Occipital lobe (tissue), 1 donor: ENCODE measurements at regions not wholly inside any gene's neighbourhood (a gene's known extent, or its start where the extent isn't known, plus 50 kb on each side); places are given as distances from the start of the nearest gene placed in this dataset.

Source experiments
- DNase-seq: peaks from one replicate; lab custom pipeline; 2025; lab: John Stamatoyannopoulos, UW

DNA sequence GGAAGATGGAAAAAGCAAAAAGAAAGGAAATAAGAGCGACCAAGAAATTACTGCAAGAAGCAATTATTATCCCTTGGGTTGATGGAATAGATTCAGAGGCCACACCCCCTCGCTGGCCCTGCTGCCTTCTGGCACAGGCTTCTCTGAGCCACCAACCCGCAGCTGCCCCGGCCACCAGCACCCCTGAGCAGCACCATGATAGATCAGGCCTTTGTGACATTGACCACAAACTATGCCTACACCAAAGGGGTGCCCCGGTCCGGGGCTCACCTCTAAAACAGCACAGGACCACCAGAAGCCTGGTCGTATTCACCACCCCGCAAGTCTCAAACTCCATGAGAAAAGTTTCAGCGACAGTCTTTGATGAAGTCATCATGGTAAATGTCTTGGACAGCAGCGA is 1059.3 kb downstream of the SLITRK1 start:
- no peak for DNase-seq

DNA sequence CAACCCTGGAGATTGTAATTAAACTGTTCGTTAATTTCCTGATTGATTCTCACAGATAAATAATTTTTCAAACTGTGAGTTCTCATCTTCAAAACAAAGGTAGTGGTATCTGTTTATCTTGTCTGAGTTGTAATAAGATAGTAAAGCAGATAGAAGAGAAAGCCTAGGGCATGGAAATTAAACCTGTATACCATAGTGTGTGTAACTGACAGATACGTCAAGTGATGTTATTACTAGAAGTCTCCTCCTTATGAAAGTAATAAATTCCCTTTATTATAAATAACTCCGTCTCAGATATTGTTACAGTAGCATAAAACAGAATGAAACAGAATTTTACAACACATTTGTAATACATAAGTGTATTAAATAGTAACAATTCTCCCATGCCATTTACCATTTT is 1065.1 kb downstream of the SLITRK1 start:
- DNase-seq, result no peak

- DNase-seq, result no peak
These were observed 1066.5 kb downstream of the SLITRK1 start for GRCh38 chr13:82815791-82816190.

GRCh38 chr13:82803341-82803740 is 1078.9 kb downstream of the SLITRK1 start:
- DNase-seq, result no peak

GRCh38 chr13:82802528-82802927 is 1079.7 kb downstream of the SLITRK1 start:
- no peak for DNase-seq

DNA sequence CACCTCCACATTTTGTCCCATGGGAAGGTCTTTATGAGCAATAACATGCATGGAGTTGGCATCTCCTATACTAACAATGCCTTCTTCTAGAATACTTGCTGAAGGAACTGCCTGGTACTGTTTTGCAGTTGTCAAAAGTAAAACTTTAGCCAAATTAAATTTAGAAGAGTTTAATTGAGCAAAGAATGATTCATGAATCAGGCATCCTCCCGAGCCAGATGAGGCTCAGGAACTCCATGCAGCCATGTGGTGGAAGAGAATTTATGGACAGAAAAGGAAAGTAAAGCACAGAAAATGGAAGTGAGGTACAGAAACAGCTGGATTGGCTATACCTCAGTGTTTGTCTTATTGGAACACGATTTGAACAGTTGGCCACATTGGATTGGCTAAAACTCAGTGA is 1081.9 kb downstream of the SLITRK1 start:
- no peak for DNase-seq

DNA sequence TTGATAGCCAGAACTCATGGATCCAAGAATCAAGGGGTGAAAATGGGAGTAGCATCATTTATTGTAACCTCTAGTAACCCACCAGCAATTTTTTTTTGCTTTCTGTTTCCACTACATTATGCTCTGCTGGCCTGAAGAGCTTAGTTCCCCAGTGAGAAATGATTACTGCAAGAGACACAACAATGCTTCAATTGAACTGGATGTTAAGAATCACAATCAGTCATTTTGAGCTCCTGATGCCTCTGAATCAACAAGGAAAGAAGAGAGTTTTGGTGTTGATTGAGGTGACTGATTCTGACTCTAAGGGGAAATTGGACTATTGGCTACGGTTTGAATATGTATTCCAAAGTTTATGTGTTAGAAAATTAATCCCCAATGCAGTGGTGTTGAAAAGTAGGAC is 1084.4 kb downstream of the SLITRK1 start:
- no peak for DNase-seq

- no peak for DNase-seq
These were observed 1091.2 kb downstream of the SLITRK1 start for GRCh38 chr13:82791035-82791434.

DNA sequence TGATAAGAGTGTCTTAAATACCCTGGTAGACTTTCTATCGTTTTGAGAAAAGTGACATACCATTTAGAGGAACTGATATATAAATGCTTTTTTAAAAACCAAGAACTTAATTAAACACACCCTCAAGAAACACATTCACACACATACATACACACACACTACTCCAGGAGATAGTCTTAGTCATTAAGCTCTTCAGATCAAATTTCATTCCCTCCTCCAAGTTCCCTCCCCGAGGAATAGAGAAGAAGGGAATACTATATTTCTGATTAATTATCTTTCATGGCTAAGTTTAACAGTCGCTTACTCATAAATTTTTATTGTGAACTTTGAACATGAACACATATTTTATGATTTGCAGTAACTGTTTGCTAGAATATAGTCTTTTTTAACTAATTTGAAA is 1109.5 kb downstream of the SLITRK1 start:
- DNase-seq, result no peak

DNA sequence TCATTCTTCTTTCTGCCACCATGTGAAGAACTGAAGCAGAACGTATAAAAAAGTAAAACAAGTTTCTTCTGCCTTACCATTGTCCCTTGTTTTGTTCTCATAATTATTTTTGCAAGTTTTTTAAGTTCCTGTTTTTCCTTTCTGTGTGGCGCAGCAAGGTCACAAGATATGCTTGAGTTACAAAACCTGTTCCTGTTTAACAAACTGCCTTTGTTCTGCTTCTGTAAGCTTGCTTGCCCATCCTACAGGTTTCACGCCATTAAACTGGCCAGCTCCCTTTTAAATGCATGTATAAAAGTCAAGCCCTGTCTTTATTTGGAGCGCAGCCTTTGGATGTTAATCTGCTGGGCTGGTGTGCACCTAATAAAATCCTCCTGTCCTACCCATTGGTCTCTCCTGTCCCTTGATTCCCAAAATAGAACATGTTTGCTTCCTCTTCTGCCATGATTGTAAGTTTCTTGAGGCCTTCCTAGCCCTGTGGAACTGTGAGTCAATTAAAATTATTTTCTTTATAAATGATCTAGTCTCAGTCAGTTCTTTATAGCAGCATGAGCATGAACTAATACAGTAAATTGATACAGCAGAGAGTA is 1115.4 kb downstream of the SLITRK1 start:
- no peak for DNase-seq

- DNase-seq, result no peak
These were observed 1124.2 kb downstream of the SLITRK1 start for GRCh38 chr13:82758044-82758443.

- DNase-seq, result no peak
These were observed 1131.1 kb downstream of the SLITRK1 start for GRCh38 chr13:82751206-82751605.

- DNase-seq, result no peak
These were observed 1132.7 kb downstream of the SLITRK1 start for GRCh38 chr13:82749551-82749950.

- no peak for DNase-seq
These were observed 1134.3 kb downstream of the SLITRK1 start for GRCh38 chr13:82747958-82748357.

DNA sequence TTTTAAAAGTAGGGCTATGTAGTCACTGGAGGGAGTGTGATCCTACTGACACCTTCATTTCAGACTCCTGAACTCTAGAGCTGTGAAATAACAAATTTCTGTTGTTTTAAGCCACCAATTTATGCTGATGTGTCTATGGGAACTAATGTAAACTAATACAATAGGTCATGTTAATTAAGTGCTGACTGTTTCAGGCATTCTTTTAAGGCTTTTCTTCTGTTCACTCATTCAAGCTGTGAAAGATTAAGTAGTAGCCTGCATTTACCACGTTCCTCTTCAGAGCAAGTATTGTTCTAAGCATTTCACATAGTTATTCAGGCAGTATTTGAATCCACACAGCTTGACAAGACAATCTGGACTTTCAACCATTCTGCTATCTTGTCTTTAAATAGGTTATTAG is 1135.0 kb downstream of the SLITRK1 start:
- DNase-seq, result no peak

DNA sequence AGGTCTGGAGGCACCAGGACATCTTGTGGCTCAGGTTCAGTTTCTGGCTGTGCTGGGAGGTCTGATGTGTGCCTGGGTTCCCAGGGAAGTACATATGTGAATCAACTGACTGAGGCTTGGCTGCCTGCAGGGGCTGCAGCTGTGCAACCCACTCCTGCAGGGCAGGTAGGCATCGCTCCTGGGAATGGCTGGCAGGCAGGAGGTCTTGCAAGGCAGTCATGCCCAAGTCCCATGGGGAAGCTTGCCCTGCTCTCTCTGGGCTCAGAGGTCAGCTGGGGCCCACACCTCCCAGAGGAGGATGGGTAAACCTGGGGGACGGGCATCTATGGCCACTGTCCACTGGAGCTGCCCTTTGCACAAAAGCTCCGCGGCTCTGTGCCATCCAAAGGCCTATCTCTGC is 1141.8 kb downstream of the SLITRK1 start:
- no peak for DNase-seq

DNA sequence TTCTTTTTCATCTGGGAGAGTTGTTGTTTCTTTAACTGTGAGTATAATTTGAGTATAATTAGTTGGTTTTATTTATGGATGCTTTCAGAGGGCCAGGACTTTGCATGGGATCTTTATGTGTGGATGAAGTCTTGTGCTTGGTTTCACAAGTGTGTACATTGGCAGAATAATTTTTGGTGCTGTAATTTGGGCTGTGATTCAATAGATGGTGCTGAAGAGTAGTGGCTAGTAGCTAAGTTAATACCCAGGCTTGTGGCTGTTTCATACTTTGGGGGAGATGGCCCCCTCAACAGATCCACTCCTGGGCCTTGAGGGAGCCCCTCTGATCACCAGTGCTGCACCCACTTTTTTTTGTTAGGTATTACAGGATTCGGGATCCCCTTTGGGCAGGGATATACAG is 1142.4 kb downstream of the SLITRK1 start:
- no peak for DNase-seq

GRCh38 chr13:82729401-82729800 is 1152.9 kb downstream of the SLITRK1 start:
- no peak for DNase-seq

DNA sequence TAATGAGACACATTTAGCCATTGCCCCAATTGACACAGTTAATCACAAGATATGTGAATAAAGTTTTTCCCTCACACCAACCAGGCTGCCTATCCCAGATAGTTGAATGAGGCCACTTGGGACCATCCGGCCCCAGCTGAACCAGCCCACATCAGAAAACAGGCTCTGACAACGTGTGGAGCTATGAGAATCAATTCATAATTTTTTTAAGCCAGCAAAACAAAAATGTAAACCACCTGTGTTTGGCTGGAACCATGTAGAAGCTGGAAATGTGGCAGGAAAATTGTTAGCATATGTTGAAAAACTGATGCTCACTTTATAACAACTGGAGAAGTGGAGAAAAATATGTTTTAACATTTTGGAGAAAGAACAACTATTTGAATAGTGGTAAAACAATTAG is 1161.3 kb downstream of the SLITRK1 start:
- no peak for DNase-seq

GRCh38 chr13:82719987-82720386 is 1162.3 kb downstream of the SLITRK1 start:
- no peak for DNase-seq

DNA sequence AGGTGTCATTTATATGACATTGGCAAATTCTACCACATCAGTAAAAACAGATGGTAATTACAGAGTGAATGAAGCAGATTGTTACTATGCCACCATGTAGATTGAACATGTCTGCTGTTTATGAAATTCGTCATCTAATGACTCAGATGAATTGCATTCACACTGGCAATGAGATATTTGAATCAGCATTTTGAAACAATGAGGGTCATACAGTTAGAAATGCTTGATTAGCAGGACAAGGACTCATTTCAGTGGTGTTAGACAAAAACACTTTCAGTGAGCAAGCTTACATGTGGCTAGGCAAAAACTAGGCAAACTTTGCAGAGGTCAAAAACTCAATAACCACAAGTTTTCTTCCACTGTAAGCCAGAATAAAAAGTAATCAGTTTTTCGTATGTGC is 1165.0 kb downstream of the SLITRK1 start:
- no peak for DNase-seq

DNA sequence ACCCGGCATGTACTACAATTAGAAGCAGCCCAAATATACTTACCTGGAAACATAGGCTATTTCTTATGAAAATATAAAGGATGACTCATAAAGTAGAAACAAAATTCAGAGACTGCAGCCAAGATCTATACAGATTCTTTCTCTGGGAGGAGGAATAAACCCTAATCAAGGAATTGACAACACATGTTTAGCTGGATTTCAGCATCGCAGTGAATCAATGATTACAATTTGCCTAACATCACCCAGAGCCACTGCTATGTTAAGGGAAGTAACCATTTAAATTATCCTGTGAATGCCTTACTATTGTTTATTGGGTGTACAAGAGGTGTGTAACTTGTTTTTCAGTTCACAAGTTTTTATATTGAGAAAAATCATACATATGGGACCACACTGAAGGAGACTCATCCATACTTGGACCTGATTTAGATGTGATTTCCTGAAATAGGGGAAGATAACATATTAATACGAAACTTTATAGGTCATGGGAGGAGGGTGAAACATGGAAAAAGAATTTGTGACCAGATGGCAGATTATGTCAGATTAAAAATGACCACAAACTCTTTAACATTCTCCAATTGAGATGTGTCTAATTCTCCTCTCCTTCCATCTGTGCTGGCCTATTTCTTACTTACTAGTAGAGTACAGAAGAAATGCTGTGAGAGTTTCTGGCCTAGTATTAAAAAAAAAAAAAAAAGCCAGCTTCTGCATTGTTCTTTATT is 1168.4 kb downstream of the SLITRK1 start:
- no peak for DNase-seq

DNA sequence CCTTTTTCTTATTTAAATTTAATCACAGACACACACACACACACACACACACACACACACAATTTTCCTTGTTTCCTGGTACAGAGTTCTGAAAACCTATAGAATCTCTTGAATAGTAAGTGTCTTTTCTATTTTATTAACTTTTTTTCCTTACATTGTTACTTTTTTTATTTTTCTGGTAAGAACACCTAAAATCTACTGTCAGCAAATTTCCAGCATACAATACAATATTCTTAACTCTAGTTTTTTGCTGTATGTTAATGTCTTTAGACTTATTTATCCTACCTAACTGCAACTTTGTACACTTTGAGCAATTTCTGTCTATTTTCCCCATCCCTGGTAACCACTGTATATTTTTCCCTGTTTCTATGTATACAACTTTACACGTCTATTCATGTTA is 1179.8 kb downstream of the SLITRK1 start:
- DNase-seq, result no peak

GRCh38 chr13:82701020-82701419 is 1181.3 kb downstream of the SLITRK1 start:
- no peak for DNase-seq
